ENCODE measurements at regions not wholly inside any gene's neighbourhood (a gene's known extent, or its start where the extent isn't known, plus 50 kb on each side); places are given as distances from the start of the nearest gene placed in this dataset.

GRCh38 chr9:135254176-135255032 lies 166.9 kb downstream of the OLFM1 start:
- no peak for DNase-seq (ENCODE audit: low spot score)

- DNase-seq (ENCODE audit: low spot score): no peak
Measured at GRCh38 chr9:135255033-135255840, 167.8 kb downstream of the OLFM1 start.

DNA sequence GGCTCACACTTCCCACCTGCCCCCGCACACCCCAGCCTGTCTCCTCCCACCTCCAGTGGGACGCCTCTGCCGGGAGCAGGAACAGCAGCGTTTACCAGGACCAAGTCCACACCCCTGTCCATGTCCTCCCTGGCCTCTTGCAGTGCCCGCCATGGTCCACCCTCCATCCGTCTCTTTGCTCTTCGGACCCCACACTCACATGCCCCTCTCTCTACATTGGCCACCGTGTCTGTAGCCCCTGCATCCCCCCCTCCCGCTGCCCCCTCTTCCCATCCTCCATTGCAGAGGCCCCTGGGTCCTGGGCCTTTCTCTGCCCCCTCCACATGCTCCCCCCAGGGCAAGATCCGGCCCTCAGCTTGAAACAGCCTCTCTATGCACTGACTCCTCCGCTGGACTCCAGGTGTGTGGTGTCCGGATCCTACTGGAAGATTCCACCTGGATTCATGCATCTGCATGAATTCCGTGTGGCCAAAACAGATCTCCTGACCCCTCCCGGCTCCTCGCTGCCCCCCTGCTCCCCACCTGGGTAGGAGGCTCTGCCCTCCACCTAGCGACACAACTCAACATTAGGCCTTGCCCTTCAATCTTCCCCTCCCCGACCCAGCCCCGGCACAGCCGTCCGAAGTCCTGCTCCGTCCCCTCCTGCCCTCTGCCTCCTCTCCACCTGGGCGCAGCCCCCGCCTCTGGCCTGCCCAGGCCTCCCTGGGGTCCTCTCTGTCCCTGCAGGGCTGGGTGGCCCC lies 168.5 kb downstream of the OLFM1 start:
- DNase-seq (ENCODE audit: low spot score): no peak

DNA sequence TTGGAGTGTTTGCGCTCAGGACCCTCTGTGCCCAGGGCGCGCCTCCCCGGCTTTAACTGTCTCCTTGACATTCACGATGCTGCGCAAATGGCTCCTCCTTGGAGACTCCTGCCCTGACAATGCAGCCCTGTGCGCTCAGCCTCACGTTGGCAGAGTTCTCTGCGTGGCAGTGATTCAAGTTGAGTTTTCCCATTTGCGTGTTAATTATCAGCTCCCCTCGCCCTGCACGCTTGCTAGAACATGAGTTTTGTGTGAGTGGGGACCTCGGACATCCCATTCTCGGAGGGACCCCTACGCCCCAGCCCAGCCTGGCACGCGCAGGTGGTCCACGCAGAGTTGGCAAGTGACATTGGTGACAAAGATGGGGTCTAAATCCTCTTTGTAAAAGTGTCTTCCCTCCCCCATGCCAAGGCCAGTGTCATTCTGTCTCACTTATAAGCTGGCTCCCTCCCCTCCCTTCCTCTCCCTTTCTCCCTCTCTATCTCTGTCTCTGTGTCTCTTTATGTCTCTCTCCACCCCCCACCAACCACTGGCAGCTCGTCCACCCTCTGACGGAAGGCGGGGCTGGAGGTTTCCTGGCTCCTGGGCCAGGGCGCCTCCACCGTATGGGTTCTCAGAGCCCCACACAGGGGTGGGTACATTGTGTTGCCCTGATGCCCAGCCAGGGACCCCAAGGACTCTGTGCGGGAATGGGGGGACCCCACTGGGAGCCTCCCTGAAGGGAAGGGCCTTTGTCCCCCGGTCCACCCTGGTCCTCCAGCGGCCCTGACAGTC lies 169.3 kb downstream of the OLFM1 start:
- DNase-seq (ENCODE audit: low spot score): no peak

DNA sequence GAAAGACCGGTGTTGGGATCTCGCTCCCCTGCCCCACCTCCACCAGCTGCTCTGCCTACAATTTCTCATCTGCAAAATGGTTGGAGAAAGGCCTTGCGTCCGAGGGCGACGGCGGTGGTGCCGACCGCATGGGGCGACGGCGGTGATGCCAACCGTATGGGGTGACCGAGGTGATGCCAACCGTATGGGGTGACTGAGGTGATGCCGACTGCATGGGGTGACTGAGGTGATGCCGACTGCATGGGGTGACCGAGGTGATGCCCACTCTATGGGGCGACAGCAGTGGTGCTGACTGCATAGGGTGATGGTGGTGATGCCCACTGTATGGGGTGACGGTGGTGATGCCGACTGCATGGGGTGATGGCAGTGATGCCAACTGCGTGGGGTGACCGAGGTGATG lies 171.0 kb downstream of the OLFM1 start:
- DNase-seq (ENCODE audit: low spot score): no peak

DNA sequence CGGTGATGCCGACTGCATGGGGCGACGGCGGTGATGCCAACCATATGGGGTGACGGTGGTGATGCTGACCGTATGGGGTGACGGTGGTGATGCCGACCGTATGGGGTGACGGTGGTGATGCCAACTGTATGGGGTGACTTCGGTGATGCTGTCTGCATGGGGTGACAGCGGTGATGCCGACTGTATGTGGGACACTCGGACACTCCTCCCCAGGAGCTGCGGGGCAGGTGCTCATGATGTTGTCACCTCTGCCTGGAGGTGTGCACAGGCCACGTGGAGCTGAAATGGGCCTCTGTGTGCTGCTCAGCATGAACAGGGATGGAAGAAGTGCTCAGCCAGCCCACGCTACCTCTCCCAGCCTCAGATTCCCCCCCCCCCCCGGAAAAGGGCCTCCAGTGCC lies 171.8 kb downstream of the OLFM1 start:
- DNase-seq (ENCODE audit: low spot score): no peak

- no peak for DNase-seq (ENCODE audit: low spot score)
Measured at GRCh38 chr9:135260221-135261180, 173.0 kb downstream of the OLFM1 start.

DNA sequence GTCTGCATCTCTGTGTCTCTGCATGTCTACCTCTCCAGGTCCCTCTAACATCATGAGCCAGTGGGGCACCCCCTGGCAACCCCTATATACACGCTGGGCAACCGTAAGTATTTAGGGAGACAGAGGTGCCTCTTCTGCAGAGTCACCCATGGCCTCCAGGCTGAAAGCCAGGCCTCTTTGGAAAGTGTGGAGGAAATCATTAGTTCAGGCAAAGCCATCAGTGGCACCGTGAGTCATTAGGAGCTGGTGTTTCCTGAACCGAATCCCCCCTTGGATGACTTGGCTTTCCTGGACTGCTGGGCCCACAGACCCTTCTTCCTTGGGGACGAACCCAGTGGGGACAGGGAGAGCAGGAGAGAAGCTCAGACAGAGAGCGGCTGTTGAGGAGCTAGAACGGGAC lies 174.8 kb downstream of the OLFM1 start:
- no peak for DNase-seq (ENCODE audit: low spot score)

- DNase-seq (ENCODE audit: low spot score): no peak
Measured at GRCh38 chr9:135263511-135263910, 176.0 kb downstream of the OLFM1 start.

- no peak for DNase-seq (ENCODE audit: low spot score)
Measured at GRCh38 chr9:135265931-135266330, 178.5 kb downstream of the OLFM1 start.

DNA sequence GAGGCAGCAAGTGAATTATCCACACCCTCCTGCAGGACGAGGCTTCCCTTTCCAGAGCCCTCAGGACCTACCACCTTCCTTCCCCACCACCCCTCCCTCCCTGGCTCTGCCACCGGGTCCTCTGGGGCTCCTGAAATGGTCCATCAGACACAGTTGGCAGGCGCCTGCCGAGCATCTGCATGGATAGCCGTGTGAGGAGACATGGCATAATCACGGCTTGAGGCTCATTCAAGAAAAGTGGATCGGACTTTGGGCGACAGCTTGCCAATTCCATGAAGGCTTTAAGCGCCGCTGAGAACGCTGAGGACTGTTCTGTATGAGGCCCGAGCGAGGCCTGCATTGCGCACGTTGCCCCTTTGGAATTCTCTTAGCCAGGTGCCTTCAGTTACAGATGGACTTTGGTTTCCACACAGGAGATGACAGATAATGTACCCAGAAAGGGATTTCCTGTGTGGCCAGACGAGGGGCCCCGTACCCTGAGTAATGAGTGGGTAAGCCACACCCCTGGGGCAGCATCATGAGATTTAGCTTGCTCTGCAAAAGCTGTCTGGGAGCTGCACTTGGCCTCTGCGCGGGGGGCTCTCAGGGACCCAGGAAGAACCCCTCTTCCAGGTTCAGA lies 179.8 kb downstream of the OLFM1 start:
- DNase-seq (ENCODE audit: low spot score): no peak

DNA sequence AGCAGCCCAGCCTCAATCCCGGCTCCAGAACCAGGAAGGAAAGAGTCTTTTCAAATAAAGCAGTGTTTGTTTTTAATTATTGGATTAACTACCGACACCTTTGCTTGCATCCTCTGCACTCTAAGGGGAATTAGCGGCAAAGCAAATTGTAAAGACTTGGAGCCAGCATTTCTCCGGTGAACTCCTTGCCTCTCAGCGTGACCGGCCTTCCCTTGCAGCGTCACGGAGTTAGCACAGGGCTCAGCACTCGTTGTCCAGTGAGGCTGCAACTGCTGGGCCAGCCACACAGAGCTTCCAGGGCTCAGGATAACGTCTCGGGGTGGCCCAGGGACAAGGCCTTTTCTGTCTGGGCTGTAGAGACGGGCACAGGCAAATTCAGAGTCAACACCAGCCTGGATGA lies 180.6 kb downstream of the OLFM1 start:
- no peak for DNase-seq (ENCODE audit: low spot score)

DNA sequence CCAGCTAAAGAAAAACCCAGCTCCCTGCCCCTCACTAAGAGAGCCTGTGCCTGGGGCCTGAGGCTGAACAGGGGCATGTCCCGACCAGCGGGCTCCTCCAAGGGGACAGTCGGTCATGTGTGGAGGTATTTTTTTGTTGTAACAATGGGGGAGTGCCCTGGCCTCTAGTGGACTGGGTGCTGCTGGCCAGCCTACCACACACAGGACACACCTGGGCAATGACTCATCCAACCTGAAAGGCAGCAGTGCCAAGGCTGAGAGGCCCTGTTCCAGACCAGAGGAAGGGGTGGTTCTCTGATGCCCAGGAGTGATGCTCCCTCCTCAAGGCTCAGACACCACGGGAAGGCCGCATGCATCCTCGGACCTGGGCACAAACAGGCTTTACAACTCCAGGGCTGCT lies 181.5 kb downstream of the OLFM1 start:
- DNase-seq (ENCODE audit: low spot score): no peak

- DNase-seq (ENCODE audit: low spot score): no peak
Measured at GRCh38 chr9:135269912-135270830, 182.7 kb downstream of the OLFM1 start.

DNA sequence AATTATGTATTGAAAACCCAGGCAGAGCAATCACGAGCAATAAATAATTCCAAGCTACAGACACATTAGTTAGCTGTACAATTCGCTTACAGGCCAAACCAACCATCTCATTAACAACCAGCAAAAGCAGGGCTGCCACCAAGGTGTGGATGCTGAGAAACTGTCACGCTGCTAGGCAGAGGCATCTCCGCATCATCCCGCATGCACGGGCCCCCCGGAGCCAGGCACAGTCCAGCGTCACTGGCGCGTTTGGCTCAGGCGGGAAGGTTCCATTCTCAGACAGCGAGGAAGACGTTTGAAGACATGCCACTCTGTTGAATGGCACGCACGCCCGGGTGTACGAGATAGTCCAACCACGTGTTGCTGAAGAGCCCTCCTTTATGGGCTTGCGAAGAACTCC lies 184.0 kb downstream of the OLFM1 start:
- no peak for DNase-seq (ENCODE audit: low spot score)

- DNase-seq (ENCODE audit: low spot score): no peak
Measured at GRCh38 chr9:135272608-135273007, 185.1 kb downstream of the OLFM1 start.

GRCh38 chr9:135273008-135273407 lies 185.5 kb downstream of the OLFM1 start:
- no peak for DNase-seq (ENCODE audit: low spot score)

GRCh38 chr9:135275163-135275562 lies 187.7 kb downstream of the OLFM1 start:
- no peak for DNase-seq (ENCODE audit: low spot score)

All from CD4-positive, alpha-beta T cell treated with Interleukin-2 at 100 ng/mL for 4 hours (primary cell).